PC-3 (cell line): ENCODE measurements at regions not wholly inside any gene's neighbourhood (a gene's known extent, or its start where the extent isn't known, plus 50 kb on each side); places are given as distances from the start of the nearest gene placed in this dataset.

Experiments used
- ATAC-seq: fragments of 200-7000 bp; cut with Tn5 transposase; 2 replicates; pipeline ENCODE4 v1.9.1; 2020; ENCODE audit warnings: mild to moderate bottlenecking, moderate library complexity
- BruUV-seq: library from RNA; stranded (reverse); fragments of 400-500 nt; replicated peaks from 2 replicates; lab custom pipeline; 2021; lab: Mats Ljungman, UMichigan
- CTCF ChIA-PET: fragments of 300-600 bp; sonication (Branson Sonifier 250); formaldehyde crosslinking; loops from one replicate; lab custom pipeline; 2022; ENCODE audit warnings: antibody characterized with exemption; lab: Charles Lee
- POLR2A ChIA-PET: fragments of 300-600 bp; sonication (Branson Sonifier 250); formaldehyde crosslinking; loops from one replicate; lab custom pipeline; 2022; ENCODE audit warnings: antibody characterized with exemption; ENCODE audit not compliant: unreplicated experiment; lab: Charles Lee
- DNase-seq: peaks from one replicate; pipeline ENCODE4 v3.0.0-alpha.2; 2015
- H2AFZ ChIP-seq: fragments of 300-600 bp; sonication (generic); 2 replicates; pipeline ENCODE4 v1.6.0; 2016; ENCODE audit warnings: antibody characterized with exemption, low read length
- H3F3A ChIP-seq: fragments of 300-600 bp; sonication (generic); one replicate; pipeline ENCODE4 v1.6.0; 2017; ENCODE audit warnings: antibody characterized with exemption, low read length, control low read depth, mild to moderate bottlenecking; ENCODE audit not compliant: unreplicated experiment
- H3K27ac ChIP-seq: fragments of 300-600 bp; sonication (generic); 2 replicates; pipeline ENCODE4 v1.5.1; 2016; ENCODE audit warnings: mild to moderate bottlenecking, low read length
- H3K27me3 ChIP-seq: fragments of 300-600 bp; sonication (generic); 2 replicates; pipeline ENCODE4 v1.6.1; 2016; ENCODE audit warnings: low read length, mixed read lengths
- H3K36me3 ChIP-seq: fragments of 300-600 bp; sonication (generic); 2 replicates; pipeline ENCODE4 v1.6.1; 2016; ENCODE audit warnings: low read depth, mixed run types, low read length, mixed read lengths
- H3K4me1 ChIP-seq: fragments of 300-600 bp; sonication (generic); 2 replicates; pipeline ENCODE4 v1.5.1; 2016; ENCODE audit warnings: low read length; ENCODE audit not compliant: insufficient read depth
- H3K4me2 ChIP-seq: fragments of 300-600 bp; sonication (generic); 2 replicates; pipeline ENCODE4 v1.6.0; 2016; ENCODE audit warnings: low read length
- H3K4me3 ChIP-seq: fragments of 300-600 bp; sonication (generic); 2 replicates; pipeline ENCODE4 v1.5.1; 2016; ENCODE audit warnings: mild to moderate bottlenecking, low read length, mixed read lengths
- H3K79me2 ChIP-seq: fragments of 300-600 bp; sonication (generic); 2 replicates; pipeline ENCODE4 v1.6.1; 2017; ENCODE audit warnings: low read length, mixed read lengths
- H3K9ac ChIP-seq: fragments of 300-600 bp; sonication (generic); 2 replicates; pipeline ENCODE4 v1.6.0; 2016; ENCODE audit warnings: mild to moderate bottlenecking, low read length
- H3K9me2 ChIP-seq: fragments of 300-600 bp; sonication (generic); replicated peaks from 2 replicates; pipeline ENCODE4 v1.6.1; 2016; ENCODE audit warnings: mixed run types, low read length, mixed read lengths
- H3K9me3 ChIP-seq: fragments of 300-600 bp; sonication (generic); 2 replicates; pipeline ENCODE4 v1.6.1; 2016; ENCODE audit warnings: low read length, mixed read lengths
- H4K20me1 ChIP-seq: fragments of 300-600 bp; sonication (generic); 2 replicates; pipeline ENCODE4 v1.6.1; 2016; ENCODE audit warnings: low read length, mixed read lengths
- EZH2 ChIP-seq: fragments of 300-600 bp; sonication (generic); IDR thresholded peaks from one replicate; pipeline ENCODE4 v1.6.1; 2017; ENCODE audit warnings: antibody characterized with exemption, mild to moderate bottlenecking, low read length; ENCODE audit not compliant: unreplicated experiment
- EZH2phosphoT487 ChIP-seq: fragments of 300-600 bp; sonication (generic); IDR thresholded peaks from 2 replicates; pipeline ENCODE4 v1.6.1; 2018; ENCODE audit warnings: mild to moderate bottlenecking, antibody characterized with exemption, low read length, borderline replicate concordance
- intact Hi-C: fragments of 100-400 bp; cut with micrococcal nuclease; formaldehyde crosslinking; loops from 2 replicates; pipeline ENCODE4 v1.9.0; 2023
- TF ChIP-seq, protein P1 (sequence below): fragments of 300-600 bp; sonication (generic); conservative IDR thresholded peaks from 2 replicates; pipeline ENCODE4 v1.5.1; 2017; ENCODE audit warnings: antibody characterized with exemption, low read depth, mild to moderate bottlenecking, low read length

DNA sequence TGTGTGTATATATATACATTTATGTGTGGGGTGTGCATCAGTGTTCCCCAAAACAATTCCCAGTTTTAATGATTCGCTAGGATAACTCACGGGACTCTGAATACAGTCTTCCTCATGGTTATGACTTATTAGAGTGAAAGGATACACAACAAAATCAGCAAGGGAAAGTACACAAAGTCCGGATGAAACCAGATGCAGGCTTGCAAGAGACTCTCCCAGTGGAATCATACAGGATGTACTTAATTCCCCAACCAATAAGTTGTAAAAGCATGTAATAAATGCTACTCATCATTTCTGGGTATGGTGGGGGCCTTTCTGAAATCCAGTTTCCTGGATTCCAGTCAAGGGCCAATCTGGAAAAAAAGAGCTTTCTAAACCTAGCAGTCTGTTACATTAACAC lies 654.1 kb upstream of the SYT4 start:
- ChIA-PET POLR2A (no interaction called here), CTCF (no interaction called here)
- Histone ChIP-seq H3K9me3 (no peaks in the 10 kb centered on the region), H3K4me3 (no peak overlapping the region), H2AFZ (no peak overlapping the region), H3K36me3 (no peaks in the 10 kb centered on the region), H3K27ac (no peak overlapping the region), H4K20me1 (no peaks in the 10 kb centered on the region), H3K9me2 (no peaks in the 10 kb centered on the region), H3K79me2 (no peaks in the 10 kb centered on the region), H3K4me2 (no peak overlapping the region), H3F3A (no peaks in the 10 kb centered on the region), H3K4me1 (no peaks in the 10 kb centered on the region), H3K9ac (no peak overlapping the region), H3K27me3 (no peaks in the 10 kb centered on the region)
- intact Hi-C loops = no loop called here
- TF ChIP-seq, protein P1, sequence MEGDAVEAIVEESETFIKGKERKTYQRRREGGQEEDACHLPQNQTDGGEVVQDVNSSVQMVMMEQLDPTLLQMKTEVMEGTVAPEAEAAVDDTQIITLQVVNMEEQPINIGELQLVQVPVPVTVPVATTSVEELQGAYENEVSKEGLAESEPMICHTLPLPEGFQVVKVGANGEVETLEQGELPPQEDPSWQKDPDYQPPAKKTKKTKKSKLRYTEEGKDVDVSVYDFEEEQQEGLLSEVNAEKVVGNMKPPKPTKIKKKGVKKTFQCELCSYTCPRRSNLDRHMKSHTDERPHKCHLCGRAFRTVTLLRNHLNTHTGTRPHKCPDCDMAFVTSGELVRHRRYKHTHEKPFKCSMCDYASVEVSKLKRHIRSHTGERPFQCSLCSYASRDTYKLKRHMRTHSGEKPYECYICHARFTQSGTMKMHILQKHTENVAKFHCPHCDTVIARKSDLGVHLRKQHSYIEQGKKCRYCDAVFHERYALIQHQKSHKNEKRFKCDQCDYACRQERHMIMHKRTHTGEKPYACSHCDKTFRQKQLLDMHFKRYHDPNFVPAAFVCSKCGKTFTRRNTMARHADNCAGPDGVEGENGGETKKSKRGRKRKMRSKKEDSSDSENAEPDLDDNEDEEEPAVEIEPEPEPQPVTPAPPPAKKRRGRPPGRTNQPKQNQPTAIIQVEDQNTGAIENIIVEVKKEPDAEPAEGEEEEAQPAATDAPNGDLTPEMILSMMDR = no peak
- no peak for TF ChIP-seq EZH2phosphoT487
- DNase-seq (no peak), ATAC-seq (no peak)
- no TSS peak for BruUV-seq

- Histone ChIP-seq H4K20me1 (no peaks in the 10 kb centered on the region), H3K4me3 (no peak overlapping the region), H3K27ac (no peak overlapping the region), H3K9ac (no peak overlapping the region), H3K27me3 (no peaks in the 10 kb centered on the region), H3K4me1 (no peaks in the 10 kb centered on the region), H2AFZ (no peak overlapping the region), H3K36me3 (no peaks in the 10 kb centered on the region), H3K4me2 (no peak overlapping the region), H3K79me2 (no peaks in the 10 kb centered on the region), H3F3A (no peaks in the 10 kb centered on the region), H3K9me3 (no peaks in the 10 kb centered on the region), H3K9me2 (no peaks in the 10 kb centered on the region)
- ATAC-seq (no peak), DNase-seq (no peak)
- TF ChIP-seq EZH2 = no peak
- TF ChIP-seq EZH2phosphoT487 = no peak
- TF ChIP-seq, protein P1 = no peak
- intact Hi-C loops = no loop called here
- POLR2A ChIA-PET = no interaction called here
- CTCF ChIA-PET = no interaction called here
- BruUV-seq = no TSS peak
These were observed 654.9 kb upstream of the SYT4 start for GRCh38 chr18:43932140-43932539.

DNA sequence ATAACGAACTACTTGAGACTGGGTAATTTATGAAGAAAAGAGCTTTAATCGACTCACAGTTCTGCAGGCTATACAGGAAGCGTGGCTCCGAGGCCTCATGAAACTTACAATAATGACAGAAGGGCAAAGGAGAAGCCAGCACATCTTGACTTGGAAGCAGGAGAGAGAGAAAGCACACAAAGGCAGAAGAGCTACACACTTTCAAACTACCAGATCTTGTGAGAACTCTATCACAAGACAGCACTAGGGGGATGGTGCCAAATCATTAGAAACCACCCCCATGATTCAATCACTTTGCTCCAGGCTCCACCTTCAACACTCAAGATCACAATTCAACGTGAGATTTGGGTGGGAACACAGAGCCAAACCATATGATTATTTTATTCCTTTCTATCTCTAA lies 655.9 kb upstream of the SYT4 start:
- Histone ChIP-seq H3K9me3 (no peaks in the 10 kb centered on the region), H3K4me2 (no peak overlapping the region), H3K79me2 (no peaks in the 10 kb centered on the region), H3K36me3 (no peaks in the 10 kb centered on the region), H3K4me3 (no peak overlapping the region), H3K27ac (no peak overlapping the region), H3K9me2 (no peaks in the 10 kb centered on the region), H3K9ac (no peak overlapping the region), H3K4me1 (no peaks in the 10 kb centered on the region), H4K20me1 (no peaks in the 10 kb centered on the region), H3K27me3 (no peaks in the 10 kb centered on the region), H2AFZ (no peak overlapping the region), H3F3A (no peaks in the 10 kb centered on the region)
- DNase-seq (no peak), ATAC-seq (no peak)
- no TSS peak for BruUV-seq
- ChIA-PET CTCF (no interaction called here), POLR2A (no interaction called here)
- no peak for TF ChIP-seq EZH2phosphoT487
- TF ChIP-seq EZH2 = no peak
- TF ChIP-seq, protein P1 = no peak
- intact Hi-C loops = no loop called here
